Body of pancreas (tissue), 4 donors: ENCODE measurements at regions not wholly inside any gene's neighbourhood (a gene's known extent, or its start where the extent isn't known, plus 50 kb on each side); places are given as distances from the start of the nearest gene placed in this dataset.

Experiments used
- CTCF ChIP-seq, 7 experiments: fragments of 450-650 bp in 4 of 7; fragments of 200-600 bp in 3 of 7; sonication (generic) in 3 of 7; IDR thresholded peaks; one replicate each; pipeline ENCODE4 v1.5.1; 2016 to 2019; ENCODE audit warnings: antibody characterized with exemption in 7 of 7
- POLR2A ChIP-seq, 3 donors: fragments of 450-650 bp; IDR thresholded peaks; one replicate each; pipeline ENCODE4 v1.6.1; 2016; ENCODE audit warnings: antibody characterized with exemption in 3 of 3, mild to moderate bottlenecking in 2 of 3

GRCh38 chrX:20693078-20693477 lies 426.4 kb upstream of the RPS6KA3 start:
- no peak for TF ChIP-seq CTCF (IDR thresholded peaks at IDR 0.05)
- TF ChIP-seq POLR2A (IDR thresholded peaks at IDR 0.05), result no peak
